GM21390 (cell line): ENCODE measurements at regions not wholly inside any gene's neighbourhood (a gene's known extent, or its start where the extent isn't known, plus 50 kb on each side); places are given as distances from the start of the nearest gene placed in this dataset.
"Not testable (repeated sequence)": the region's sequence is repeated elsewhere in the genome, so short reads cannot be mapped to it uniquely, and the experiment has no call there.

Source experiments
- ATAC-seq: cut with Tn5 transposase; IDR thresholded peaks from one replicate; pipeline ENCODE4 v1.9.1; 2021; ENCODE audit not compliant: unreplicated experiment

DNA sequence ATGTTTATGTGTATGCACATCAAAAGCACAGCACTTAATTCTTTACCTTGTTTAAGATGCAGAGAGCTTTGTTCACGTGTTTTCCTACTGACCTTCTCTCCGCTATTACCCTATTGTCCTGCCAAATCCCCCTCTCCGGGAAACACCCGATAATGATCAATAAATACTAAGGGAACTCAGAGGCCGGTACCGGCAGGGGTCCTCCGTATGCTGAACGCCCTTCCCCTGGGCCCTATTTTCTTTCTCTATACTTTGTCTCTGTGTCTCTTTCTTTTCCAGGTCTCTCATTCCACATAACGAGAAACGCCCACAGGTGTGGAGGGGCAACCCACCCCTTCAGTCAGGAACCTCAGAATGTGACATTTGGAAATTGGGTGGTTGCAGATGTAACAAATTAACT lies 160.1 kb downstream of the ADRA2C start:
- not testable (repeated sequence) for ATAC-seq

DNA sequence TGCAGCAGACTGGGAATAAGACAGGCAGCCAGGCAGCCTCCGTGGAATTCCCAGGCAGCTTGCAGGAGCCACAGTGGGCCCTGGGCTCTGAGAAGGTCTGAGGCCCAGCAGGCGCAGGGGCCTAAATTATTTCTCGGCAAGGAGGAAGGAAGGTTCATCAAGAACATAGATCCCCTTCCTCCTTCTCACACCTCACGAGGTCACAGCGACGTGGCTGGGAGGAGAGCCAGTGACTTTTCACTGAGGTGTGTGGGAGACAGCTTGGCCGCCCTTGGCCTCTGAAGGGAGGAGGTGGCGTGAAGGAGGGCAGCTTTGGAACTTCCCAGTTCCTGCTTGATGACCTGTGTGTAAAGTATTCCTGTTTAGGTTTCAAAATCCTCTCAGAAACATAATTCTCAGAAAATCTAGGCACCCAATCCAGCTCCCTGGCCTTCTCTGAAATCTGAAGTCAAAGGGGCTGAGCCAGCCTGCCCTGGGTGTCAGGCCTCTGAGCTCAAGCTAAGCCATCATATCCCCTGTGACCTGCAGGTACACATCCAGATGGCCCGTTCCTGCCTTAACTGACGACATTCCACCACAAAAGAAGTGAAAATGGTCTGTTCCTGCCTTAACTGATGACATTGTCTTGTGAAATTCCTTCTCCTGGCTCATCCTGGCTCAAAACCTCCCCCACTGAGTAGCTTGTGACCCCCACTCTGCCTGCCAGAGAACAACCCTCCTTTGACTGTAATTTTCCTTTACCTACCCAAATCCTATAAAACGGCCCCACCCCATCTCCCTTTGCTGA lies 161.0 kb downstream of the ADRA2C start:
- ATAC-seq, result not testable (repeated sequence)

- not testable (repeated sequence) for ATAC-seq
These were observed 163.2 kb downstream of the ADRA2C start for GRCh38 chr4:3929431-3929830.

DNA sequence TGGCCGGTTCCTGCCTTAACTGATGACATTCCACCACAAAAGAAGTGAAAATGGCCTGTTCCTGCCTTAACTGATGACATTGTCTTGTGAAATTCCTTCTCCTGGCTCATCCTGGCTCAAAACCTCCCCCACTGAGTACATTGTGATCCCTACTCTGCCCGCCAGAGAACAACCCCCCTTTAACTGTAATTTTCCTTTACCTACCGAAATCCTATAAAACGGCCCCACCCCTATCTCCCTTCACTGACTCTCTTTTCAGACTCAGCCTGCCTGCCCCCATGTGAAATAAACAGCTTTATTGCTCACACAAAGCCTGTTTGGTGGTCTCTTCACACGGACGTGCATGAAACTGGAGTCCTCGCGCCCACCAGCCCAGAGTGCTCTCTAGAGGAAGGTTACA lies 166.5 kb downstream of the ADRA2C start:
- ATAC-seq, result not testable (repeated sequence)

DNA sequence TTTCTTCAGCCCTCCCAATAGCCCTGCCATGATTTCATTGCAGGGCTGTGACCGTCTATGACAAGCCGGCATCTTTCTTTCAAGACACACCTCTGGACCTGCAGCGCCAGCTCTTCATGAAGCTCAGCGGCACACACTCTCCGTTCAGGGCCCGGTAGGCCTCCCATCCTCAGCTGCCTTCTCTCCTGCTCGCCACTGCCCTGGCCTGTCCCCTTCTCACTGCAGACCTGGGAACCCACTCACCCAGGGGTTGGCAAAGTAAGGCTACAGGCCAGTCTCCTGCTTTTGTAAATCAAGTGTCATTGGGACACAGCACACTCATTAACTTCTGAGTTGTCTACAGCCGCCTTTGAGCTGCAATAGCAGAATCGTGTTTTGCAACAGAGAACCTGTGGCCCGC lies 169.2 kb downstream of the ADRA2C start:
- ATAC-seq, result not testable (repeated sequence)

DNA sequence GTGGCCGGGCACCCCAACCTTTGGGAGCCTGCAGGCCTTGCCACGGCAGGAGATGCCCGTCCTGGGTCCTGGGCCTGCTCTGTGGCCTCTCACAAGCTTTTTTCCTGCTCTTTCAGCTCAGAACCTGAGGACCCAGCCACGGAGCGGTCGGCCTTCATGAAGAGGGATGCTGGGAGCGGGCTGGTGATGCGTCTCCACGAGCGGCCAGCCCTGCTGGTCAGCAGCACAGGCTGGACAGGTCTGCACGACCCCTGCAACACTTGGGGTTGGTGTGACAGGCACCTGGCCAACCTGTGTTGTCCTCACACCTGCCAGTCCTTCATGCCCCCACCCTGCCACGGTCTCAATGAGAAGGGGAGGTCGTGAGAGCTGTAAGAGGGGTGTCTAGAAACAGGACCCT lies 170.0 kb downstream of the ADRA2C start:
- no peak for ATAC-seq

DNA sequence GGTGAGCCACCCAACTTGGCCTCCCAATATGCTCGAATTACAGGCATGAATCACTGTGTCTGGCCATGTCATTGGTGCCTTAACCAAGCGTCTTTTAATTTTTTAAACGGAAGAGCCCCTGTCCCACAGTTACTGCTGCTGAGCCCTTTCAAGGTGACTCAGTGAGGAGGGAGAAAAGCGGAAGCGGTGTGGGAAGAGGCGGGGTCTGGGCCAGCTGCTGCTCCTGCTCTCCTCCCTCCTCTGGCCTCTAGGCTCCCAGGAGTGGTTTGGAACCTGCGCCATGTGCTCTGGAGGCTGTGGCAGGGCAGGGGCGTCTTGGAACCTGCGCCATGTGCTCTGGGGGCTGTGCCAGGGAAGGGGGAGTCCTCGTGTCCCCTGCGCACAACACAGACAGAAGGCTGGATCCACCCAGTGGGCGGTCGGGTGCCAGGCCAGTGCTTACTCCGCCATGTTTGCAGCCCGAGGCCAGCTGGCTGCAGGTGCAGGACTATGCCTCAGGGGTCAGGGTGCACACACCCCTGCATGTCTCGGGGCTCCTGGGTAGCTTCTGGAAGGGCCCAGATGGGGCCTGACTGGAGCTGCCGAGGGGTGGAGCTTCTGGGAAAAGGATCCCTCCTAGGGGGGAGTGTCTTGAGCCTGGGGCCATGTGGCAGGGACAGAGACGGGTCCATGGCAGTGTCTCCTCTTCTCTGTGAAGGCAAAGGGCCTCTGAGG lies 171.8 kb downstream of the ADRA2C start:
- not testable (repeated sequence) for ATAC-seq

GRCh38 chr4:3938676-3939075 lies 172.5 kb downstream of the ADRA2C start:
- not testable (repeated sequence) for ATAC-seq

GRCh38 chr4:3939954-3940591 lies 173.9 kb downstream of the ADRA2C start:
- not testable (repeated sequence) for ATAC-seq

- ATAC-seq, result not testable (repeated sequence)
These were observed 175.7 kb downstream of the ADRA2C start for GRCh38 chr4:3941735-3942522.

DNA sequence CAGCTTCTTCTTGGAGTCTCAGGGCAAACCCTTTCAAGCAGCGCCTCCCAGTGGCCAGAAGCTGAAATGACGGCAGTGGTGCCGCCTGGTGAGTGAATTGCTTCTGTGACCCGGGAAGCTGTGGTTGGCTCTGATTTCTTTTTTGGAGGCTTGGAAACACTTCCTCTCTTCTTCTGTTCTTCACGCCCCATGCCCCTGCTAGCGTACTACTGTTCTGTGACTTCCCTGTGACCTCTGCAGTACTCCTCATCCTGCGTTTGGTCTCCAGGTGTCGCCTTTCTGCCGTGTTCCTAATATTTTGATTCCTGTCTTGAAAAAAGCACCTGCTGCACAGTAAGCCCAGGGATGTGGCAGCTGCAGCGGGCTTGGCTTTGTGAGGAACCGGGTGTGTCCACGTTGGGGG lies 176.4 kb downstream of the ADRA2C start:
- not testable (repeated sequence) for ATAC-seq

GRCh38 chr4:3943051-3943450 lies 176.9 kb downstream of the ADRA2C start:
- ATAC-seq, result not testable (repeated sequence)

DNA sequence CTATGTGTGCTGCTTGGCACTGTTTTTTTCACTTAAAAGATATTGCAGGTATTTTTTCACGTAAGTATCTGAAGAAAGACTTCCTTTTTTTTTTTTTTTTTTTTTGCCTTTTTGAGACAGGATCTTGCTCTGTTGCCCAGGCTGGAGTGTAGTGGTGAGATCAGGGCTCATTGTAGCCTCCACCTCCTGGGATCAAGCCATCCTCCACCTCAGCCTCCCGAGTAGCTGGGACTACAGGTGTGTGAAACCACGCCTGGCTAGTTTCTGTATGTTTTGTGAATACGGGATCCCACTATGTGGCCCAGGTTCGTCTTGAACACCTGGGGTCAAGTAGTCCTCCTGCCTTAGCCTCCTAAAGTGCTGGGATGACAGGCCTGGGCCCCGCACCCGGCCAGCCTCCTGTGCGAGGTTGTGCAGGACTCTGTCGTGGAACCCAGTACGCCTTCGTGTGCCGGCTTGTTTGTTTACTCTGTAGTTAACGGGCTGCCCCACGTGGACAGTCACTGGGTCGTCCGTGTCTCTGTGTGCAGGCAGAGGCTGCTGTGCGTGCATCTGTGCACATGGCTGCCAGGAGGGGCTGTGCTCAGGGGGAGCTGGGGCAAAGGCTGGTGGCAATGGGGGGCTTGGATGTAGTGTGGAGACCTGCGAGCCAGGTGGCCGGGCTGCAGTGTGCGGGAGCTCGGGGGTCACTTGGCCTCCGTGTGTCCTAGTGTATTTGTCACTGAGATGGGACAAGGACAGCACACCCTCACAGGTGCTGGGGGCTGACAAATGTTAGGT lies 179.5 kb downstream of the ADRA2C start:
- no peak for ATAC-seq

- not testable (repeated sequence) for ATAC-seq
These were observed 180.4 kb downstream of the ADRA2C start for GRCh38 chr4:3946553-3946952.

DNA sequence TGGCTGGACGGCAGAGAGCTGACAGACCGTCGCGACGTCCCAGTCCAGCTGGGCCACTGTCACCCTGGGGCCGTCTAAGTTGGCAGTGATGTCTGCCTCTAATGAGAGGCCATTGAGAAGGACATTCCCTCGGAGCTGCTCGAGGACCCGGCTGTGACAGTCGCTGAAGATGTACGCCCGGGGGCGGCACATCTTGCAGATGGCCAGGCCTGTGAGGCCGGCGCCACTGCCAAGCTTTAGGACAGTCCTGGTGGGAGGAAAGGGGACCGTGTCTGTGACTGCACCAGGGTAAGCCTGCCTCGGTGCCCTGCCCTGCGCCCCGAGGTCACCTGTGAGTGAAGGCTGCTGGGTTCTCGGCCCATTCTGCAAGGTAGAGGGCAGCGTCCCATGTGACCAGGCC lies 181.6 kb downstream of the ADRA2C start:
- not testable (repeated sequence) for ATAC-seq

DNA sequence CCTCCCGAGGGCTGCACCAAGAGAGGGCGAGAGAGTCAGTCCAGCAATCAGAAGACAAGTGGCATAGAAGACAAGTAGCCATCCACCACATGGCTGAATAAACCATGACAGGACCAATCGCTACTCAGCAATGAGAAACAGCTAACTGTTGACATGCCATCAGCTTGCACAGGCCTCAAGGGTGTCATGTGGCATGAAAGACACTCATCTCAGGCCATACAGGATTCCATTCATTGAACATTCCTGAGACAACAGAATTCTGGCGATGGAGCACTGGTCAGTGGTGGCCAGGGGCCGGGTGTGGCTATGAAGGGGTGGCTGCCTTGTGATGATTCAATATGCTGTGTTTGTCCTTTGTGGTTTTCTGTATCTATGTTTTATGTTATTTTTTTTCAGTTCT lies 182.0 kb downstream of the ADRA2C start:
- not testable (repeated sequence) for ATAC-seq

GRCh38 chr4:3949916-3950315 lies 183.7 kb downstream of the ADRA2C start:
- not testable (repeated sequence) for ATAC-seq

DNA sequence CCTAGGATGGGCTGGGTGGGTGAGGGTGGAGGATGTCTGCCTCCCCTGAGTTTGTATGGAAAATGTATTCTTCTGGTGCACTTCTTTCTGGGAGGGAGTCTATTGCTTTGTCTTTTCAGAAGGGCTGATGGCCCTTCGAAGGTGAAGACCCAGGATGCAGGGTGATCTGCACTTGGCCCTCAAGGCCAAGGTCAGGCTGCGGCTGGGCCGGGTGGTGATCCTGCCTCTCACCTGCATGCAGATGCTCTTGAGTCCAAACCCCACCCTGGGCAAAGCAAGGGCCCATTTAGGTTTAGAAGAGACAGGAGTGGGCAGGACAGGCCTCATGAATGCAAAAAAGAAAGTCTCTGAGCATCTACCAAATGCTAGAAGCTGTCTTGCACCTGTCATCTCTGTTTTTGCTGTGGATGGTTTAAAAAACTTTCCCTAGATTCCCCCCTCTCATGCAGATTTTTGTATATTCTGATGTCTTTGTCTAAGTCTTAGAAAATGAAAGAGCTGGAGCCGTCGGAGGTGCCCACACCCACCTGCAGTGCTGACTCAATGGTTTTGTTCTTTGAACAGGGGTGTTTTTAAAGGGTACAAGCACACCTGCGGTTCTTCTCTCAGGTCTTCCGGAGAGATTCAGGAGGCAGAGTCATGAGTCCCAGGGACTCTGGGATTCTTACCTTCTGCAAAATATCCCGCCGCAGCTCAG lies 186.4 kb downstream of the ADRA2C start:
- not testable (repeated sequence) for ATAC-seq

GRCh38 chr4:3953140-3953489 lies 186.9 kb downstream of the ADRA2C start:
- not testable (repeated sequence) for ATAC-seq
